SK-N-SH treated with all-trans-retinoic acid at 6 μM for 48 hours (cell line): ENCODE measurements at regions not wholly inside any gene's neighbourhood (a gene's known extent, or its start where the extent isn't known, plus 50 kb on each side); places are given as distances from the start of the nearest gene placed in this dataset.

ENCODE experiments used
- CSRNP3 ChIP-seq: fragments of 250-450 bp; sonication (Bioruptor Pico); IDR thresholded peaks from 2 replicates; pipeline ENCODE4 v1.5.1; 2021; ENCODE audit warnings: mild to moderate bottlenecking, moderate library complexity
- ZFP3 ChIP-seq: fragments of 250-450 bp; sonication (Bioruptor Pico); IDR thresholded peaks from 2 replicates; pipeline ENCODE4 v1.5.0; 2020; ENCODE audit warnings: mild to moderate bottlenecking, moderate library complexity
- ZNF70 ChIP-seq: fragments of 450-650 bp; formaldehyde crosslinking; IDR thresholded peaks from 2 replicates; pipeline ENCODE4 v1.5.0; 2020; ENCODE audit warnings: mild to moderate bottlenecking, moderate library complexity
- TF ChIP-seq, protein P1 (sequence below): fragments of 250-450 bp; sonication (Bioruptor Pico); IDR thresholded peaks from 2 replicates; pipeline ENCODE4 v1.5.1; 2020; ENCODE audit warnings: low read depth, mild to moderate bottlenecking, moderate library complexity

GRCh38 chr22:34587357-34588356 lies 478.3 kb upstream of the ISX start:
- TF ChIP-seq CSRNP3 (CRISPR knock-in tag) = no peak
- TF ChIP-seq, protein P1, sequence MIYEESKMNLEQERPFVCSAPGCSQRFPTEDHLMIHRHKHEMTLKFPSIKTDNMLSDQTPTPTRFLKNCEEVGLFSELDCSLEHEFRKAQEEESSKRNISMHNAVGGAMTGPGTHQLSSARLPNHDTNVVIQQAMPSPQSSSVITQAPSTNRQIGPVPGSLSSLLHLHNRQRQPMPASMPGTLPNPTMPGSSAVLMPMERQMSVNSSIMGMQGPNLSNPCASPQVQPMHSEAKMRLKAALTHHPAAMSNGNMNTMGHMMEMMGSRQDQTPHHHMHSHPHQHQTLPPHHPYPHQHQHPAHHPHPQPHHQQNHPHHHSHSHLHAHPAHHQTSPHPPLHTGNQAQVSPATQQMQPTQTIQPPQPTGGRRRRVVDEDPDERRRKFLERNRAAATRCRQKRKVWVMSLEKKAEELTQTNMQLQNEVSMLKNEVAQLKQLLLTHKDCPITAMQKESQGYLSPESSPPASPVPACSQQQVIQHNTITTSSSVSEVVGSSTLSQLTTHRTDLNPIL (CRISPR knock-in tag) = no peak
- TF ChIP-seq ZFP3 = no peak
- no peak for TF ChIP-seq ZNF70 (CRISPR knock-in tag)
